AG09309 (cell line): ENCODE measurements at regions not wholly inside any gene's neighbourhood (a gene's known extent, or its start where the extent isn't known, plus 50 kb on each side); places are given as distances from the start of the nearest gene placed in this dataset.

Experiments
- DNase-seq: peaks from one replicate; pipeline ENCODE4 v3.0.0-alpha.2; 2010; ENCODE audit warnings: low read depth
- H3K4me3 ChIP-seq: 2 replicates; pipeline ENCODE4 v1.5.1; 2011; ENCODE audit warnings: mild to moderate bottlenecking, low read depth, low read length, moderate library complexity; ENCODE audit not compliant: control insufficient read depth
- CTCF ChIP-seq: IDR thresholded peaks from 2 replicates; pipeline ENCODE4 v1.5.1; 2011; ENCODE audit warnings: mild to moderate bottlenecking, low read depth, low read length, inconsistent platforms; ENCODE audit not compliant: insufficient read depth, control insufficient read depth; ENCODE audit errors: missing control alignments

- DNase-seq, result no peak
- no peak overlapping the region for H3K4me3 ChIP-seq
- TF ChIP-seq CTCF, result no peak
Measured at GRCh38 chr5:167810573-167810972, 480.9 kb upstream of the WWC1 start.

GRCh38 chr5:167812871-167813270 is 478.6 kb upstream of the WWC1 start:
- no peak for TF ChIP-seq CTCF
- no peak overlapping the region for H3K4me3 ChIP-seq
- DNase-seq, result no peak

- TF ChIP-seq CTCF, result no peak
- no peak overlapping the region for H3K4me3 ChIP-seq
- no peak for DNase-seq
Measured at GRCh38 chr5:167813389-167813788, 478.1 kb upstream of the WWC1 start.

GRCh38 chr5:167814040-167814439 is 477.4 kb upstream of the WWC1 start:
- no peak for TF ChIP-seq CTCF
- H3K4me3 ChIP-seq, result no peak overlapping the region
- DNase-seq, result no peak

GRCh38 chr5:167814828-167815227 is 476.6 kb upstream of the WWC1 start:
- H3K4me3 ChIP-seq, result no peak overlapping the region
- DNase-seq, result peak; percentile 99
- no peak for TF ChIP-seq CTCF

GRCh38 chr5:167816354-167816753 is 475.1 kb upstream of the WWC1 start:
- no peak overlapping the region for H3K4me3 ChIP-seq
- no peak for DNase-seq
- TF ChIP-seq CTCF, result no peak

- TF ChIP-seq CTCF, result no peak
- no peak overlapping the region for H3K4me3 ChIP-seq
- DNase-seq, result no peak
Measured at GRCh38 chr5:167816864-167817263, 474.6 kb upstream of the WWC1 start.
